Osteocyte (in vitro differentiated cells): ENCODE measurements at regions not wholly inside any gene's neighbourhood (a gene's known extent, or its start where the extent isn't known, plus 50 kb on each side); places are given as distances from the start of the nearest gene placed in this dataset.

ENCODE experiments used
- DNase-seq: peaks from one replicate; pipeline ENCODE4 v3.0.0; 2021; ENCODE audit warnings: mixed read lengths; ENCODE audit not compliant: unreplicated experiment; ENCODE audit errors: extremely low spot score
- H3K27ac Mint-ChIP-seq: one replicate; pipeline ENCODE4 v1.8.0; 2021; ENCODE audit warnings: mild to moderate bottlenecking, mixed read lengths; ENCODE audit not compliant: unreplicated experiment
- H3K27me3 Mint-ChIP-seq: one replicate; pipeline ENCODE4 v1.8.0; 2021; ENCODE audit warnings: mixed read lengths; ENCODE audit not compliant: unreplicated experiment
- H3K36me3 Mint-ChIP-seq: one replicate; pipeline ENCODE4 v1.8.0; 2021; ENCODE audit warnings: mixed read lengths; ENCODE audit not compliant: unreplicated experiment
- H3K4me1 Mint-ChIP-seq: one replicate; pipeline ENCODE4 v1.8.0; 2021; ENCODE audit warnings: mixed read lengths; ENCODE audit not compliant: unreplicated experiment
- H3K4me3 Mint-ChIP-seq: one replicate; pipeline ENCODE4 v1.8.0; 2021; ENCODE audit warnings: mild to moderate bottlenecking, moderate library complexity, mixed read lengths; ENCODE audit not compliant: unreplicated experiment
- H3K9me3 Mint-ChIP-seq: one replicate; pipeline ENCODE4 v1.8.0; 2021; ENCODE audit warnings: mixed read lengths; ENCODE audit not compliant: unreplicated experiment
- TF ChIP-seq, protein P1 (sequence below): fragments of 200-600 bp; sonication (generic); IDR thresholded peaks from 2 replicates; pipeline ENCODE4 v1.5.0; 2021; ENCODE audit warnings: antibody characterized with exemption, mild to moderate bottlenecking, moderate library complexity

DNA sequence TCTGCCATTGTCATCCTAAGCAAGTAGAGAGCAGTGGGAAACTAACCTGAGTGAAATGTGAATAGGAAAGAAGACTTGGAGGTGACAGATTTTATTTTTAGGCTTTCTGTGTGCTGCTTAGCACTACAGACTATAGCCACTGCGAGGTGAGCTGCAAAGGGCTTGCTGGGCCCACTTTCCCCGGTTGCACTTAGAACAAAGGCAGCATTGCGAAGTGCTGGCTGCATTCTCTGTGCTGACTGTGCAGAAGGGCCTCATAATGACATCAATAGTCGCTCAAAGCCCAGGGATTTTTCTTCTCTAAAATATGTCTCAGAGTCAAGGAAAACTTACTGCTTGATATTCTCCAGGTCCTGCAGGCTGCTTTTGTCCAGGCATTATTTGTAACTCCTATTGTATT is 592.1 kb downstream of the TDRD15 start:
- TF ChIP-seq, protein P1, sequence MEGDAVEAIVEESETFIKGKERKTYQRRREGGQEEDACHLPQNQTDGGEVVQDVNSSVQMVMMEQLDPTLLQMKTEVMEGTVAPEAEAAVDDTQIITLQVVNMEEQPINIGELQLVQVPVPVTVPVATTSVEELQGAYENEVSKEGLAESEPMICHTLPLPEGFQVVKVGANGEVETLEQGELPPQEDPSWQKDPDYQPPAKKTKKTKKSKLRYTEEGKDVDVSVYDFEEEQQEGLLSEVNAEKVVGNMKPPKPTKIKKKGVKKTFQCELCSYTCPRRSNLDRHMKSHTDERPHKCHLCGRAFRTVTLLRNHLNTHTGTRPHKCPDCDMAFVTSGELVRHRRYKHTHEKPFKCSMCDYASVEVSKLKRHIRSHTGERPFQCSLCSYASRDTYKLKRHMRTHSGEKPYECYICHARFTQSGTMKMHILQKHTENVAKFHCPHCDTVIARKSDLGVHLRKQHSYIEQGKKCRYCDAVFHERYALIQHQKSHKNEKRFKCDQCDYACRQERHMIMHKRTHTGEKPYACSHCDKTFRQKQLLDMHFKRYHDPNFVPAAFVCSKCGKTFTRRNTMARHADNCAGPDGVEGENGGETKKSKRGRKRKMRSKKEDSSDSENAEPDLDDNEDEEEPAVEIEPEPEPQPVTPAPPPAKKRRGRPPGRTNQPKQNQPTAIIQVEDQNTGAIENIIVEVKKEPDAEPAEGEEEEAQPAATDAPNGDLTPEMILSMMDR: no peak
- Mint-ChIP-seq H3K4me3 (no peak overlapping the region), H3K27me3 (no peaks in the 10 kb centered on the region), H3K9me3 (peaks cover 4% of the 10 kb centered on the region), H3K4me1 (no peaks in the 10 kb centered on the region), H3K36me3 (no peaks in the 10 kb centered on the region), H3K27ac (no peak overlapping the region)
- DNase-seq: no peak

- Mint-ChIP-seq H3K4me1 (no peaks in the 10 kb centered on the region), H3K4me3 (no peak overlapping the region), H3K36me3 (no peaks in the 10 kb centered on the region), H3K27ac (no peak overlapping the region), H3K9me3 (peaks cover 4% of the 10 kb centered on the region), H3K27me3 (no peaks in the 10 kb centered on the region)
- TF ChIP-seq, protein P1: no peak
- no peak for DNase-seq
These were observed 603.3 kb downstream of the TDRD15 start for GRCh38 chr2:21727101-21727500.

DNA sequence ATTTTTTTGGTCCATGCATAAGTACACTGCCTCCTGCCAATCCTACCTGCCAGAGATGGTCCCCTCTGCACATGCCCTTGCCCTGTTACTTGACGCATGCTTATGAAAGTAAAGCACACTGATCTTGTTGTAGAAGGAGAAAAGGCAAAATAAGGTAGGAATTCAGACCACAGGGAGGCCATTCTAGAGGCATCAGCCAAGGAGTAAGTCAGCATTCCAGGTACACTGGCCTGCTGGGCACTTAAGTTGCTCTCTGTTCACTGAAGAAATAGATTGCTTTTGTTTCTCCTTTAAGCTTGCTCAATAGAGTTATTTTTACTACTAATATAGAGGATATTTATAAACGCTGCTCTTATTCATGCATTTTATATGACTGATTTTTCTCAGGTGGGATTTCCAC is 604.4 kb downstream of the TDRD15 start:
- H3K4me1 Mint-ChIP-seq: no peaks in the 10 kb centered on the region
- H3K27ac Mint-ChIP-seq: no peak overlapping the region
- H3K27me3 Mint-ChIP-seq: no peaks in the 10 kb centered on the region
- H3K4me3 Mint-ChIP-seq: no peak overlapping the region
- DNase-seq: no peak
- H3K9me3 Mint-ChIP-seq: peaks cover 1% of the 10 kb centered on the region
- H3K36me3 Mint-ChIP-seq: no peaks in the 10 kb centered on the region
- TF ChIP-seq, protein P1: no peak

DNA sequence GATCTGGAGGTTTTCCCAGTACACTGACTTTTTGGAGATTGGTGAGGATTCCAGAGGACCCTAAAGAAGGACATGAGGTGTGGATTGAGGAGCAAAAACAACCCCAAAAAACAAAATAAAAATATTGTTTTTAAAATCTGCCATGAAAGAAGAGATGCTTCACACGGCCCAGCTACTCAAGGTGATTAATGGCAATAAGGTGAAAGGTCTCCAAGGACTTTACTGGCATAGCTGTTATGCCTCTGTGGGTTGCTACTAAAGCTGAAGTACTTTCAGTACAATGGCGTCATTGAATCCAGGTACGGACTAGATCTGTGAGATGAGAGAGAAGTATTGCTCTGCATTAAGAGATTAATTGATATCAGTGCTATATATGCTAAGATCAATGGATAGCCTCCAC is 606.4 kb downstream of the TDRD15 start:
- DNase-seq: no peak
- H3K9me3 Mint-ChIP-seq: no peaks in the 10 kb centered on the region
- H3K27ac Mint-ChIP-seq: no peak overlapping the region
- H3K36me3 Mint-ChIP-seq: no peaks in the 10 kb centered on the region
- no peak overlapping the region for H3K4me3 Mint-ChIP-seq
- TF ChIP-seq, protein P1: no peak
- no peaks in the 10 kb centered on the region for H3K4me1 Mint-ChIP-seq
- H3K27me3 Mint-ChIP-seq: no peaks in the 10 kb centered on the region

- DNase-seq: no peak
- Mint-ChIP-seq H3K4me3 (no peak overlapping the region), H3K36me3 (no peaks in the 10 kb centered on the region), H3K4me1 (no peaks in the 10 kb centered on the region), H3K27ac (no peak overlapping the region), H3K27me3 (no peaks in the 10 kb centered on the region), H3K9me3 (no peaks in the 10 kb centered on the region)
- TF ChIP-seq, protein P1: no peak
These were observed 616.7 kb downstream of the TDRD15 start for GRCh38 chr2:21740484-21740883.
